H9 (cell line): ENCODE measurements at regions not wholly inside any gene's neighbourhood (a gene's known extent, or its start where the extent isn't known, plus 50 kb on each side); places are given as distances from the start of the nearest gene placed in this dataset.

Experiments used
- DNase-seq: peaks from one replicate; pipeline ENCODE4 v3.0.0-alpha.2; 2017
- H2AFZ ChIP-seq: one replicate; pipeline ENCODE4 v1.6.1; 2013; ENCODE audit warnings: mild to moderate bottlenecking, low read length, control low read depth, moderate library complexity
- H2AK5ac ChIP-seq: 2 replicates; pipeline ENCODE4 v1.6.1; 2013; ENCODE audit warnings: low read length, control low read depth, mixed read lengths; ENCODE audit not compliant: insufficient read length
- H2BK120ac ChIP-seq: one replicate; pipeline ENCODE4 v1.6.1; 2013; ENCODE audit warnings: low read depth, mild to moderate bottlenecking, low read length, control low read depth, inconsistent platforms; ENCODE audit not compliant: poor library complexity, severe bottlenecking
- H2BK12ac ChIP-seq: 2 replicates; pipeline ENCODE4 v1.6.1; 2013; ENCODE audit warnings: low read length, control low read depth, mixed read lengths, low read depth; ENCODE audit not compliant: insufficient read length
- H2BK15ac ChIP-seq: 2 replicates; pipeline ENCODE4 v1.6.1; 2013; ENCODE audit warnings: low read depth, low read length, control low read depth
- H2BK20ac ChIP-seq: one replicate; pipeline ENCODE4 v1.6.1; 2013; ENCODE audit warnings: low read depth, mild to moderate bottlenecking, low read length, control low read depth, inconsistent platforms; ENCODE audit not compliant: poor library complexity, severe bottlenecking
- H2BK5ac ChIP-seq: 2 replicates; pipeline ENCODE4 v1.6.1; 2013; ENCODE audit warnings: low read length, control low read depth, mixed read lengths; ENCODE audit not compliant: insufficient read length
- H3K14ac ChIP-seq: 2 replicates; pipeline ENCODE4 v1.6.1; 2013; ENCODE audit warnings: low read length, control low read depth; ENCODE audit not compliant: insufficient read depth
- H3K18ac ChIP-seq: 2 replicates; pipeline ENCODE4 v1.6.1; 2013; ENCODE audit warnings: low read depth, mild to moderate bottlenecking, mixed read lengths, low read length, control low read depth; ENCODE audit not compliant: insufficient read length
- H3K23ac ChIP-seq: 2 replicates; pipeline ENCODE4 v1.6.1; 2013; ENCODE audit warnings: low read length, control low read depth, mixed read lengths, low read depth; ENCODE audit not compliant: insufficient read length
- H3K23me2 ChIP-seq: 2 replicates; pipeline ENCODE4 v1.6.1; 2013; ENCODE audit warnings: low read depth, mild to moderate bottlenecking, mixed read lengths, low read length, control low read depth; ENCODE audit not compliant: insufficient read length, poor library complexity, severe bottlenecking
- H3K27ac ChIP-seq: 2 replicates; pipeline ENCODE4 v1.5.1; 2013; ENCODE audit warnings: low read length, control low read depth, mixed read lengths, low read depth; ENCODE audit not compliant: insufficient read length
- H3K27me3 ChIP-seq: 2 replicates; pipeline ENCODE4 v1.6.1; 2013; ENCODE audit warnings: low read length, control low read depth, inconsistent platforms; ENCODE audit not compliant: insufficient read depth
- H3K4ac ChIP-seq: 2 replicates; pipeline ENCODE4 v1.6.1; 2013; ENCODE audit warnings: low read depth, mild to moderate bottlenecking, control low read depth, inconsistent platforms, low read length, moderate library complexity
- H3K4me1 ChIP-seq: 2 replicates; pipeline ENCODE4 v1.6.1; 2013; ENCODE audit warnings: low read length, control low read depth, inconsistent platforms; ENCODE audit not compliant: insufficient read depth
- H3K4me2 ChIP-seq: 2 replicates; pipeline ENCODE4 v1.6.1; 2013; ENCODE audit warnings: low read length, control low read depth, mixed read lengths; ENCODE audit not compliant: insufficient read length, insufficient read depth
- H3K56ac ChIP-seq: 2 replicates; pipeline ENCODE4 v1.6.1; 2013; ENCODE audit warnings: low read depth, mild to moderate bottlenecking, mixed read lengths, low read length, control low read depth; ENCODE audit not compliant: insufficient read length
- H3K79me1 ChIP-seq: 2 replicates; pipeline ENCODE4 v1.6.1; 2013; ENCODE audit warnings: low read depth, mild to moderate bottlenecking, moderate library complexity, low read length, control low read depth, inconsistent platforms; ENCODE audit not compliant: insufficient read depth, poor library complexity, severe bottlenecking
- H3K79me2 ChIP-seq: 2 replicates; pipeline ENCODE4 v1.6.1; 2013; ENCODE audit warnings: low read length, control low read depth, inconsistent platforms; ENCODE audit not compliant: insufficient read depth
- H3K9ac ChIP-seq: 2 replicates; pipeline ENCODE4 v1.6.1; 2013; ENCODE audit warnings: low read length, control low read depth, mixed read lengths; ENCODE audit not compliant: insufficient read length; ENCODE audit errors: extremely low read depth
- H3K9me3 ChIP-seq: one replicate; pipeline ENCODE4 v1.6.1; 2013; ENCODE audit warnings: low read depth, low read length, inconsistent platforms; ENCODE audit not compliant: control insufficient read depth
- H3T11ph ChIP-seq: one replicate; pipeline ENCODE4 v1.6.1; 2013; ENCODE audit warnings: mild to moderate bottlenecking, low read length, control low read depth, inconsistent platforms
- H4K20me1 ChIP-seq: one replicate; pipeline ENCODE4 v1.6.1; 2013; ENCODE audit not compliant: control insufficient read depth, insufficient read length, insufficient read depth
- H4K5ac ChIP-seq: 2 replicates; pipeline ENCODE4 v1.6.1; 2013; ENCODE audit warnings: low read depth, mild to moderate bottlenecking, mixed read lengths, low read length, control low read depth; ENCODE audit not compliant: insufficient read length
- H4K8ac ChIP-seq: replicated peaks from 2 replicates; pipeline ENCODE4 v1.6.1; 2013; ENCODE audit warnings: low read length, control low read depth, mixed read lengths, low read depth; ENCODE audit not compliant: insufficient read length
- H4K91ac ChIP-seq: 2 replicates; pipeline ENCODE4 v1.6.1; 2013; ENCODE audit warnings: low read depth, mild to moderate bottlenecking, moderate library complexity, mixed read lengths, low read length, control low read depth; ENCODE audit not compliant: insufficient read length
- H3K27ac Mint-ChIP-seq, 3 experiments: 2 replicates in 2 of 3; 3 replicates in 1 of 3; pipeline ENCODE4 v1.8.0; 2020 to 2021; ENCODE audit warnings: mixed read lengths in 3 of 3, mild to moderate bottlenecking in 1 of 3, moderate library complexity in 1 of 3
- H3K27me3 Mint-ChIP-seq: 2 replicates; pipeline ENCODE4 v1.8.0; 2021; ENCODE audit warnings: low read depth, mild to moderate bottlenecking, moderate library complexity, mixed read lengths
- H3K36me3 Mint-ChIP-seq, 3 experiments: 2 replicates in 2 of 3; 3 replicates in 1 of 3; pipeline ENCODE4 v1.8.0; 2020 to 2021; ENCODE audit warnings: low read depth in 3 of 3, mixed read lengths in 3 of 3; ENCODE audit not compliant: insufficient read depth in 1 of 3
- H3K4me1 Mint-ChIP-seq, 2 experiments: 2 replicates each; pipeline ENCODE4 v1.8.0; 2020; ENCODE audit warnings: mixed read lengths in 2 of 2
- H3K4me3 Mint-ChIP-seq, 2 experiments: 2 replicates in 1 of 2; 3 replicates in 1 of 2; pipeline ENCODE4 v1.8.0; 2020 to 2021; ENCODE audit warnings: mild to moderate bottlenecking in 2 of 2, mixed read lengths in 2 of 2, moderate library complexity in 1 of 2
- H3K9me3 Mint-ChIP-seq, 2 experiments: 2 replicates in 1 of 2; 3 replicates in 1 of 2; pipeline ENCODE4 v1.8.0; 2020; ENCODE audit warnings: mild to moderate bottlenecking in 2 of 2, mixed read lengths in 2 of 2, moderate library complexity in 1 of 2
- CTCF ChIP-seq: fragments of 200-600 bp; sonication (generic); conservative IDR thresholded peaks from 3 replicates; pipeline ENCODE4 v1.8.0; 2021; ENCODE audit warnings: antibody characterized with exemption, mild to moderate bottlenecking
- WGBS: extraction: QIAGEN DNeasy Blood & Tissue Kit; methylation state at CpG from one replicate; pipeline ENCODE4 v1.1.7; 2013; ENCODE audit warnings: missing lambda C conversion rate, low lambda C conversion rate, mixed read lengths; ENCODE audit not compliant: insufficient read length; ENCODE audit errors: extremely low coverage; 5-methylcytosine and 5-hydroxymethylcytosine counted together

- Histone ChIP-seq H3K4ac (no peak overlapping the region), H4K8ac (no peak overlapping the region), H4K20me1 (no peaks in the 10 kb centered on the region), H3K4me2 (no peak overlapping the region), H2BK5ac (no peak overlapping the region), H3K27me3 (no peaks in the 10 kb centered on the region), H3K27ac (no peak overlapping the region), H3K56ac (no peak overlapping the region), H4K91ac (no peak overlapping the region), H3T11ph (no peak overlapping the region), H2AFZ (no peak overlapping the region), H3K18ac (no peak overlapping the region), H3K4me1 (no peaks in the 10 kb centered on the region; the same call in 1 of the 2 replicates), H2BK20ac (no peak overlapping the region), H2AK5ac (no peak overlapping the region), H3K23ac (no peak overlapping the region), H3K14ac (no peak overlapping the region), H3K79me1 (no peaks in the 10 kb centered on the region), H2BK12ac (no peak overlapping the region), H3K79me2 (no peaks in the 10 kb centered on the region), H2BK15ac (no peak overlapping the region), H4K5ac (no peak overlapping the region), H2BK120ac (no peak overlapping the region), H3K23me2 (peaks cover 4% of the 10 kb centered on the region), H3K9ac (no peak overlapping the region), H3K9me3 (no peaks in the 10 kb centered on the region)
- H3K4me1 Mint-ChIP-seq, result peaks cover 3 to 7% of the 10 kb centered on the region in 2 experiments; a peak in 1 of 4 replicates
- TF ChIP-seq CTCF, result no peak
- DNase-seq, result no peak
- no peak overlapping the region for H3K27ac Mint-ChIP-seq
- H3K4me3 Mint-ChIP-seq, result no peak overlapping the region
- no peaks in the 10 kb centered on the region; a peak in 2 of 7 replicates for H3K36me3 Mint-ChIP-seq
- H3K27me3 Mint-ChIP-seq, result peaks cover 7% of the 10 kb centered on the region
- 100% methylated on average over 1 of the region's 2 CpGs for WGBS
- H3K9me3 Mint-ChIP-seq, result no peaks in the 10 kb centered on the region
These were observed 59.5 kb upstream of the FAM20C start for GRCh38 chr7:132899-133298.
